CD8-positive, alpha-beta memory T cell (primary cell): ENCODE measurements at regions not wholly inside any gene's neighbourhood (a gene's known extent, or its start where the extent isn't known, plus 50 kb on each side); places are given as distances from the start of the nearest gene placed in this dataset.

Source experiments
- CTCF ChIA-PET: fragments of 350-600 bp; sonication (Branson Sonifier 250); formaldehyde crosslinking; loops from one replicate; lab custom pipeline; 2021; ENCODE audit warnings: antibody characterized with exemption; lab: Charles Lee
- POLR2A ChIA-PET: fragments of 350-600 bp; sonication (Branson Sonifier 250); formaldehyde crosslinking; loops from one replicate; lab custom pipeline; 2021; ENCODE audit warnings: antibody characterized with exemption; lab: Charles Lee
- DNase-seq, 5 donors: peaks; one replicate each; pipeline versions ENCODE4 v3.0.0 to v3.0.0-alpha.2; 2020 to 2022; ENCODE audit warnings: mixed read lengths in 1 of 5
- H3K27ac ChIP-seq: one replicate; pipeline ENCODE4 v1.7.0; 2013; ENCODE audit warnings: low read depth, mild to moderate bottlenecking, low read length, moderate library complexity
- H3K27me3 ChIP-seq: 2 replicates; pipeline ENCODE4 v1.7.0; 2013; ENCODE audit warnings: low read length, mild to moderate bottlenecking; ENCODE audit not compliant: insufficient read depth, poor library complexity, severe bottlenecking
- H3K36me3 ChIP-seq: 2 replicates; pipeline ENCODE4 v1.7.0; 2013; ENCODE audit warnings: mild to moderate bottlenecking, low read length, moderate library complexity; ENCODE audit not compliant: insufficient read depth
- H3K4me1 ChIP-seq: 2 replicates; pipeline ENCODE4 v1.7.0; 2013; ENCODE audit warnings: mild to moderate bottlenecking, low read length, moderate library complexity; ENCODE audit not compliant: insufficient read depth
- H3K4me3 ChIP-seq: 2 replicates; pipeline ENCODE4 v1.7.0; 2013; ENCODE audit warnings: mild to moderate bottlenecking, low read length
- H3K9me3 ChIP-seq: 2 replicates; pipeline ENCODE4 v1.7.0; 2013; ENCODE audit warnings: mild to moderate bottlenecking, low read length
- H3K27ac Mint-ChIP-seq, 8 donors: one replicate each; pipeline ENCODE4 v1.8.0; 2020 to 2021; ENCODE audit warnings: mixed read lengths in 8 of 8, mild to moderate bottlenecking in 6 of 8, inconsistent platforms in 3 of 8, moderate library complexity in 3 of 8
- H3K27me3 Mint-ChIP-seq, 2 donors: one replicate each; pipeline ENCODE4 v1.8.0; 2020 to 2021; ENCODE audit warnings: mixed read lengths in 2 of 2, mild to moderate bottlenecking in 1 of 2, moderate library complexity in 1 of 2
- H3K36me3 Mint-ChIP-seq, 3 donors: one replicate each; pipeline ENCODE4 v1.8.0; 2020 to 2021; ENCODE audit warnings: mixed read lengths in 3 of 3, inconsistent platforms in 1 of 3, mild to moderate bottlenecking in 1 of 3
- H3K4me1 Mint-ChIP-seq, 3 donors: one replicate each; pipeline ENCODE4 v1.8.0; 2020 to 2021; ENCODE audit warnings: mixed read lengths in 3 of 3, inconsistent platforms in 1 of 3, mild to moderate bottlenecking in 1 of 3
- H3K4me3 Mint-ChIP-seq, 7 donors: one replicate each; pipeline ENCODE4 v1.8.0; 2020 to 2021; ENCODE audit warnings: mixed read lengths in 7 of 7, mild to moderate bottlenecking in 6 of 7, moderate library complexity in 4 of 7, inconsistent platforms in 2 of 7
- H3K9me3 Mint-ChIP-seq, 5 donors: one replicate each; pipeline ENCODE4 v1.8.0; 2020 to 2022; ENCODE audit warnings: mixed read lengths in 5 of 5, mild to moderate bottlenecking in 3 of 5, moderate library complexity in 2 of 5, inconsistent platforms in 1 of 5

- no peak for DNase-seq
- H3K9me3 Mint-ChIP-seq, result peaks cover 0 to 2% (median 0%) of the 10 kb centered on the region in 5 donors
- H3K4me1 ChIP-seq, result no peaks in the 10 kb centered on the region
- no peak overlapping the region for H3K4me3 ChIP-seq
- H3K9me3 ChIP-seq, result no peaks in the 10 kb centered on the region
- no peak overlapping the region for H3K4me3 Mint-ChIP-seq
- H3K4me1 Mint-ChIP-seq, result no peaks in the 10 kb centered on the region
- no peaks in the 10 kb centered on the region for H3K27me3 Mint-ChIP-seq
- H3K36me3 ChIP-seq, result no peaks in the 10 kb centered on the region
- CTCF ChIA-PET, result no interaction called here
- H3K27ac Mint-ChIP-seq, result no peak overlapping the region
- POLR2A ChIA-PET, result no interaction called here
- H3K27me3 ChIP-seq, result no peaks in the 10 kb centered on the region
- H3K36me3 Mint-ChIP-seq, result no peaks in the 10 kb centered on the region
- H3K27ac ChIP-seq, result no peak overlapping the region
These were observed 207.0 kb upstream of the NSMCE3 start for GRCh38 chr15:29476503-29477080.

- H3K4me1 Mint-ChIP-seq, result no peaks in the 10 kb centered on the region
- ChIA-PET CTCF (no interaction called here), POLR2A (no interaction called here)
- Histone ChIP-seq H3K9me3 (no peaks in the 10 kb centered on the region), H3K4me3 (no peak overlapping the region), H3K36me3 (no peaks in the 10 kb centered on the region), H3K27ac (no peak overlapping the region), H3K4me1 (no peaks in the 10 kb centered on the region), H3K27me3 (no peaks in the 10 kb centered on the region)
- H3K36me3 Mint-ChIP-seq, result no peaks in the 10 kb centered on the region
- no peak overlapping the region for H3K27ac Mint-ChIP-seq
- peaks cover 0 to 2% of the 10 kb centered on the region in 2 donors for H3K27me3 Mint-ChIP-seq
- peaks cover 0 to 2% (median 0%) of the 10 kb centered on the region in 5 donors for H3K9me3 Mint-ChIP-seq
- no peak overlapping the region for H3K4me3 Mint-ChIP-seq
- no peak for DNase-seq
These were observed 205.5 kb upstream of the NSMCE3 start for GRCh38 chr15:29475096-29475495.

GRCh38 chr15:29473621-29474105 is 204.0 kb upstream of the NSMCE3 start:
- Mint-ChIP-seq H3K4me3 (no peak overlapping the region), H3K27ac (no peak overlapping the region), H3K36me3 (no peaks in the 10 kb centered on the region), H3K4me1 (no peaks in the 10 kb centered on the region), H3K9me3 (no peaks in the 10 kb centered on the region), H3K27me3 (peaks cover 0 to 2% of the 10 kb centered on the region in 2 donors)
- ChIA-PET POLR2A (no interaction called here), CTCF (no interaction called here)
- Histone ChIP-seq H3K9me3 (no peaks in the 10 kb centered on the region), H3K27me3 (no peaks in the 10 kb centered on the region), H3K36me3 (no peaks in the 10 kb centered on the region), H3K4me3 (no peak overlapping the region), H3K27ac (no peak overlapping the region), H3K4me1 (no peaks in the 10 kb centered on the region)
- no peak for DNase-seq

DNA sequence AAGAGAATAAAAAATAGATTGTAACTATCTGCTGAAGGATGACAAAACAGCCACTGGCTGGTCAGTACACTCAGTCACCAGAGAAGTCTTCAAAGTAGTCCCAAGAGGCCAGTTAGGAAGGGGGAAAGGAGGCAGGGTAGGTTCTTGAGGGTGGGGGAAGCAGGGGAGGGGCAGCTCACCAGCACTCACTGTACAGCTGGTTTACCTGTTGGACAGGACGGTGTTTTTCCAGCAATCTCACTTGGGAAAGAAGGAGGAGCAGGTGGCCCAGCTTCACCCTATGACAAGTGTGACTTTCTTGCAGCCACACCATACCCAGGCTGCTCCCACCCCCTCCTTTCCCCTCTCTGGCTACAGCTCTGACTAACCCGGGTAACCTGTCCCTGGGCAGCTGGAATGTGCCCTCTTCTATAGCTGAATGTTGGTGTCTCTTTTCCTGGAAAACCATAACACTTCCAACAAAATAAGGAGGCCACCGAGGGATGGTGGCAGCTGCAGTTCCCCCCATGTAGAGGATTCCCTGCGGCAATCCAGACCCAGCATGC is 203.4 kb upstream of the NSMCE3 start:
- peaks cover 0 to 2% of the 10 kb centered on the region in 2 donors for H3K27me3 Mint-ChIP-seq
- H3K36me3 ChIP-seq, result no peaks in the 10 kb centered on the region
- no peaks in the 10 kb centered on the region for H3K9me3 Mint-ChIP-seq

DNA sequence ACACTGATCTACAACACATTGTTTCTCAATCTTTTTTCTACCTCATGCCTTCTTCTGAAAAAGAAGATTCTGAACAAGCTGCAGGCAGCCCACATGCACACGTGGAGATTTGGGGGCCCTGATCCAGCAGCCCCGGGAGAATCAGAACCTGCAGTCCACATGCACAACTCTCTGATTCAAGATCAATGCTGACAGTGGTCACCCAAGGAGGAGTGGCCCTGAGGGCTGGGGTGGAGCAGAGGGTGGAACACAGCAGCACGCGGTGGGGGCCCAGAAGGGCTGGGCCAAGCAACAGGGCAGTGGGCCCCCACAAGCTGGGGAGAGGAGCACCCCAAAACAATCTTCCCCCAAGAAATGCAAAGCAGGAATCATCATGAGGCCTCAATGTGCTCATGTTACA is 202.1 kb upstream of the NSMCE3 start:
- Histone ChIP-seq H3K4me1 (no peaks in the 10 kb centered on the region), H3K27ac (no peak overlapping the region), H3K4me3 (no peak overlapping the region), H3K36me3 (no peaks in the 10 kb centered on the region), H3K27me3 (no peaks in the 10 kb centered on the region), H3K9me3 (no peaks in the 10 kb centered on the region)
- Mint-ChIP-seq H3K4me3 (no peak overlapping the region), H3K9me3 (no peaks in the 10 kb centered on the region), H3K36me3 (no peaks in the 10 kb centered on the region), H3K27ac (no peak overlapping the region), H3K27me3 (peaks cover 0 to 6% of the 10 kb centered on the region in 2 donors), H3K4me1 (no peaks in the 10 kb centered on the region)
- ChIA-PET POLR2A (no interaction called here), CTCF (no interaction called here)
- no peak for DNase-seq

More for the DNA sequence above, 203.4 kb upstream of the NSMCE3 start:
- Mint-ChIP-seq H3K27ac (no peak overlapping the region), H3K36me3 (no peaks in the 10 kb centered on the region), H3K4me3 (no peak overlapping the region), H3K4me1 (no peaks in the 10 kb centered on the region)
- Histone ChIP-seq H3K27me3 (no peaks in the 10 kb centered on the region), H3K4me3 (no peak overlapping the region), H3K9me3 (no peaks in the 10 kb centered on the region), H3K4me1 (no peaks in the 10 kb centered on the region), H3K27ac (no peak overlapping the region)
- CTCF ChIA-PET, result no interaction called here
- POLR2A ChIA-PET, result no interaction called here
- DNase-seq, result no peak

GRCh38 chr15:29471306-29471705 is 201.7 kb upstream of the NSMCE3 start:
- no peak overlapping the region for H3K27ac Mint-ChIP-seq
- Histone ChIP-seq H3K4me3 (no peak overlapping the region), H3K27me3 (no peaks in the 10 kb centered on the region), H3K9me3 (no peaks in the 10 kb centered on the region), H3K36me3 (no peaks in the 10 kb centered on the region), H3K4me1 (no peaks in the 10 kb centered on the region), H3K27ac (no peak overlapping the region)
- ChIA-PET POLR2A (no interaction called here), CTCF (interaction anchor here (1.0 kb wide), 1 partner anchor 8 kb away, joined by 3 read pairs; no protein-coding TSS in a partner anchor)
- no peaks in the 10 kb centered on the region for H3K4me1 Mint-ChIP-seq
- H3K9me3 Mint-ChIP-seq, result no peaks in the 10 kb centered on the region
- no peaks in the 10 kb centered on the region for H3K36me3 Mint-ChIP-seq
- peaks cover 0 to 6% of the 10 kb centered on the region in 2 donors for H3K27me3 Mint-ChIP-seq
- H3K4me3 Mint-ChIP-seq, result no peak overlapping the region
- DNase-seq, result no peak

DNA sequence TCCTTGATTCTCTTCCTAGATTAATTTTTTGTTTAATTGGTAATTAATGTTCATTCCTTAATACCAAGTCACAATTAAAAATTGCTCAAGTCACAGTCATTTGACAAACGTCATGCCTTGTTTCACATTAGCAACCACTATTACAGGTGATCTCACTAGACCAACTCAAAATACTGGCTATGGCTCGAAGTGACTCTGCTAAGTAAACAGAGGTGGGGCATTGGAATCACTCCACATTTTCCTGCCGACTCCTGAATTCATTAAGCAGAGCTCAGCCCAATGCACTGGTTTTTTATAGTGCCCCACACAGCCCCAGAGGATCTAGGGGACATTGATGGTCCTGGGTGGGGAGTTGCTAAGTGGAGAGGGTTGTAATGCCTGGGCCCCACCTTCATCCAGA is 201.2 kb upstream of the NSMCE3 start:
- no peaks in the 10 kb centered on the region for H3K9me3 ChIP-seq
- no peaks in the 10 kb centered on the region for H3K4me1 Mint-ChIP-seq
- H3K9me3 Mint-ChIP-seq, result no peaks in the 10 kb centered on the region
- no peak overlapping the region for H3K27ac ChIP-seq
- POLR2A ChIA-PET, result no interaction called here
- H3K27me3 ChIP-seq, result no peaks in the 10 kb centered on the region
- no peaks in the 10 kb centered on the region for H3K4me1 ChIP-seq
- no peak for DNase-seq
- no peak overlapping the region for H3K4me3 Mint-ChIP-seq
- H3K4me3 ChIP-seq, result no peak overlapping the region
- CTCF ChIA-PET, result interaction anchor here (1.0 kb wide), 1 partner anchor 9 kb away, joined by 3 read pairs; no protein-coding TSS in a partner anchor
- no peaks in the 10 kb centered on the region for H3K36me3 ChIP-seq
- H3K27ac Mint-ChIP-seq, result peak overlapping the region in 1 of 8 donors; percentile 5
- H3K36me3 Mint-ChIP-seq, result no peaks in the 10 kb centered on the region
- peaks cover 4 to 8% of the 10 kb centered on the region in 2 donors for H3K27me3 Mint-ChIP-seq

GRCh38 chr15:29470311-29470710 is 200.7 kb upstream of the NSMCE3 start:
- H3K9me3 Mint-ChIP-seq, result no peaks in the 10 kb centered on the region
- ChIA-PET POLR2A (no interaction called here), CTCF (interaction anchor here (1.0 kb wide), 1 partner anchor 9 kb away, joined by 3 read pairs; no protein-coding TSS in a partner anchor)
- peaks cover 5 to 8% of the 10 kb centered on the region in 2 donors for H3K27me3 Mint-ChIP-seq
- Histone ChIP-seq H3K9me3 (no peaks in the 10 kb centered on the region), H3K4me1 (no peaks in the 10 kb centered on the region), H3K36me3 (no peaks in the 10 kb centered on the region), H3K27me3 (no peaks in the 10 kb centered on the region), H3K27ac (no peak overlapping the region), H3K4me3 (no peak overlapping the region)
- no peaks in the 10 kb centered on the region for H3K4me1 Mint-ChIP-seq
- no peak for DNase-seq
- H3K27ac Mint-ChIP-seq, result peak overlapping the region in 1 of 8 donors; percentile 5
- H3K36me3 Mint-ChIP-seq, result no peaks in the 10 kb centered on the region
- H3K4me3 Mint-ChIP-seq, result no peak overlapping the region
